ENCODE measurements at regions not wholly inside any gene's neighbourhood (a gene's known extent, or its start where the extent isn't known, plus 50 kb on each side); places are given as distances from the start of the nearest gene placed in this dataset.

GRCh38 chr1:166377896-166378295, 211.1 kb upstream of the FAM78B start:
- TF ChIP-seq POLR2A (IDR thresholded peaks at IDR 0.05; ENCODE audit: low read length) = no peak
- TF ChIP-seq GATA1 (IDR thresholded peaks at IDR 0.05; ENCODE audit: low read depth, low read length) = no peak
